GM23248 (cell line): ENCODE measurements at regions not wholly inside any gene's neighbourhood (a gene's known extent, or its start where the extent isn't known, plus 50 kb on each side); places are given as distances from the start of the nearest gene placed in this dataset.

Experiments used
- EZH2 ChIP-seq: fragments of 200-600 bp; sonication (generic); IDR thresholded peaks from 2 replicates; pipeline ENCODE4 v1.6.1; 2018; ENCODE audit warnings: antibody characterized with exemption, mild to moderate bottlenecking; ENCODE audit not compliant: insufficient read depth, poor library complexity, severe bottlenecking
- EZH2phosphoT487 ChIP-seq: fragments of 200-600 bp; sonication (generic); IDR thresholded peaks from 2 replicates; pipeline ENCODE4 v1.6.1; 2018; ENCODE audit warnings: antibody characterized with exemption, moderate library complexity, mild to moderate bottlenecking, low read depth; ENCODE audit not compliant: insufficient read depth

- TF ChIP-seq EZH2phosphoT487 (no peak), EZH2 (no peak)
Measured at GRCh38 chr4:124899997-124900396, 187.5 kb upstream of the ANKRD50 start.
